HG02973 (cell line): ENCODE measurements at regions not wholly inside any gene's neighbourhood (a gene's known extent, or its start where the extent isn't known, plus 50 kb on each side); places are given as distances from the start of the nearest gene placed in this dataset.

Experiments used
- ATAC-seq: cut with Tn5 transposase; IDR thresholded peaks from one replicate; pipeline ENCODE4 v1.9.1; 2021; ENCODE audit warnings: moderate library complexity; ENCODE audit not compliant: unreplicated experiment

DNA sequence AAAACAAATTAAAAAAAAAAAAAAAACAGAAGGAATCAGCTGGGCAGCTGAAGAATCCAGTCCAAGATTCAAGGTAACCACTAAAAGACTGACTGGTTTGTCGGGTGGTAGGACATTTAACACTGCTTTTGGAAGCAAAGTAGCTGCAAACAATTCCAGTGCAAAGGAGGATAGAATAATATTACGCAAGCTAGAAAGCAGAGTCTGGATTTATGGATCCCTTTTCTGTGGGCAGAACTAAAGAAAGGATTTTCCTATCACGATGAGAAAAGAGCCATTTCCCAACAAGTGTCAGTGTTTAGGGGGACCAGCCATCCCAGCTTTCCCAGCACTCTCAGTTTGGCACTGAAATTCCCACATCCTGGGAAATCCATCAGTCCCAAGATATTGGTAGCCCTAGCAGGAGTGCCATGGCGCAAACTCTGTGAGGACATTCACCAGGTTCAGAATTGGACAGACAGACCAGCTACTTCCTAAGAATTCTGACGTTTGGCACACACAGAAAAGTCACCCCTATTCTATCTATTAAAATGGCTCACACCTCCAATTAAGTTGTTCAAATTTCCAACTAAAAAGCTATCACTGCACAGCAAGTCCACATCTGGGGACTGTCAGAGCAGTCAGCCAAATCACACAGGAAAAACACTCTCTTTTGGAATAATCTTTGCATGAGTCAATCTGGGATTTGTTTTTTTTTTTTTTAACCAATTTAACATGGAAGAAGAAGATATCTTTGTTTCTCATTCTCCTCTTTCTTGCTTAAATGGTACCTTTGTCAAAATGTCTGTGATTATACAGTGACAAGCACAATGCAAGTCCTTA lies 356.8 kb upstream of the ARID1B start:
- no peak for ATAC-seq

DNA sequence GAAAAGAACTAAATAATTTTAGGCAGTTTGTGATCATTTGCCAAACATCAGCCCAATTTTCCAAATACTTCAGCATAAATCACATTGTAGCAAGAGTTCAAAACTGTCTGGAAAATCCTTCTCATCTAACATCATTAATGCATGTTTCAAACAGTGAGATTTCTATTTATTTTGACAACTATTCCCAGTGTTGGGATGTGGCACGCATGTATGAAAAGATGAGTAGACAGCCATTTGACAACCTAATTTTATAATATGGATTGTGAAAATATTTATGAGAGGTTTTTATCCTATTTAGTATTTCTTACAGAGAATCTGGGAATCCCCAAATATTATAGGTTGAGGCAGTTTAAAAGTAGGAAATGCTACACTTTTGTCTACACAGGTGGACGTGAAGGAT lies 357.6 kb upstream of the ARID1B start:
- no peak for ATAC-seq

DNA sequence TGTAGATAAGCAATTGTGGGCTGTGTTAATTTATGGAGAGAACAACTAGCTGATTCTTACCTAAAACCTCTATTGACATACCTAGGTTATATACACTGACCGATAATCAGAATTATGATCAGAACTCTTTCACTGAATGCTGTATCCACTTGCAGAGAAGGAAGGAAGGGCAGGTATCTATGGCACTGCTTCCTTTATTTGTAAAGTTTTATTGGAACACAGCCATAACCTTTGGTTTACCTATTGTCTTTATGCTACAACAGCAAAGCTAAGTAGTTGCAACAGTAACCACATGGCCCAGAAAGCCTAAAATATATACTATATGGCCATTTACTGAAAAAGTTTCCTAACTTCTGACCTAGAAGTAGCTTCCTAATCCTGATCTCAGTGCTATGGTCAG lies 358.9 kb upstream of the ARID1B start:
- ATAC-seq: no peak

DNA sequence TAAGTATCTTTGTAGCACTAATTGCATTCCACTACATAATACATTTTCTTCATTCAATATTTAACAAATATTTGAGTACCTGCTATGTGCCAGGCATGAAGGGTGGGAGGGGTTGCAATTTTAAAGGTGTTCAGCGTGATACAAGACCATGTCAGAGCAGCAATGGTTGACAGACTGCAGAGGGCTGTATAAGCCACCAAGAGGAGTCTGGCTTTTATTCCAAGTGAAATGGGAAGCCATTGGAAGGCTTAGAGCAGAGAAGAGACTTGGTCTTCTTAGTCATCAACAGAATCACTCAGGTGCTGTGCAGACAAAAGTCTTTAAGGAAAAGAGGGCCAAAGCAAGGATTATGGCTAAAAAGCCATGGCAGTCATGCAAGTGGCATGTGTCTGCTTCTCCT lies 360.8 kb upstream of the ARID1B start:
- no peak for ATAC-seq

DNA sequence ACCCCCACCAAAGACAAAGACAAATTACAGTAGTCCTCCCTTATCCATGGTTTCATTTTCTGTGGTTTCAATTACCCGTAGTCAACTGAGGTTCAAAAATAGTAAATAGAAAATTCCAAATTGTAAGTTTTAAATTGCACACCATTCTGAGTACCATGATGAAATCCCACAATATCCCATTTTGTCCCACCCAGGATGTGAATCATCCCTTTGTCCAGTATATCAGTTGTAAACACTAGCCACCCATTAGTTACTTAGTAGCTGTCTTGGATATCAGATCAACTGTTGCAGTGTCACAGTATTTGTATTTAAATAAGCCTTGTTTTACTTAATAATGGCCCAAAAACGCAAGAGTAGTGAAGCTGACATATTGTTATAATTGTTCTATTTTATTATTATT lies 364.0 kb upstream of the ARID1B start:
- ATAC-seq: no peak

DNA sequence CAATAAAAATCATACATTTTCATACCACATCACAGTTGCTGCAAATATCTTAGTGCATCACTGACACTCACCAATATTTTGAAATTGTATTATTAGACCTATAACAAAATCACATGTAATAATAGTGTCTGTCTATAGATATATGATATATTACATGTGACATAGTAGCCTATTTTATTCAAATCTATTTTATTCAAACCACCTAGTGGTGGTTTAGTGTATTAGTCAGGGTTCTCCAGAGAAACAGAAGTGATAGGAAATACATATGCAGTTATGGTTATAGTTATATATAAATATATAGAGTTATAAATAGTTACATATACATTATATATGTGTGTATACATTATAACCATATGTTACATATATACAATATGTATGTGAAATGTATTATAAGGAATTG lies 366.5 kb upstream of the ARID1B start:
- ATAC-seq: no peak

DNA sequence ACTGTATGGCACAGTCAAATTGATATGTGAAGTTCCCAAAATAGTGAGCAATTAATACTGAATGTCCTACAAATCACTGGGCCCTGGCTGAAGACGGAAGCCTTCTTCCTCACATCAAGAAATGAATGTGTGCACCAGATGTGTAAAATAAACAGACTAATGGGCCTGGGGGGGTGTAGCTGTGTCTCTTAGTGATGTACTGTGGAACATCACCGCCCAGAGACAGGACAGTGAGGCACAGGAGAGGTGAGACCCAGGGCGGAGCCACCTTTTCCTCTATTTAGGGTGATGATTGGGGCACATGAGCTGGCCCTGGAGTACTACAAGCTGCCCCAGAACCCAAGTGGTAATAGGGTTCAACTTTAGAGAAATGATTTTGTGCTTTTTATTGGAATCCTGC lies 368.5 kb upstream of the ARID1B start:
- no peak for ATAC-seq

DNA sequence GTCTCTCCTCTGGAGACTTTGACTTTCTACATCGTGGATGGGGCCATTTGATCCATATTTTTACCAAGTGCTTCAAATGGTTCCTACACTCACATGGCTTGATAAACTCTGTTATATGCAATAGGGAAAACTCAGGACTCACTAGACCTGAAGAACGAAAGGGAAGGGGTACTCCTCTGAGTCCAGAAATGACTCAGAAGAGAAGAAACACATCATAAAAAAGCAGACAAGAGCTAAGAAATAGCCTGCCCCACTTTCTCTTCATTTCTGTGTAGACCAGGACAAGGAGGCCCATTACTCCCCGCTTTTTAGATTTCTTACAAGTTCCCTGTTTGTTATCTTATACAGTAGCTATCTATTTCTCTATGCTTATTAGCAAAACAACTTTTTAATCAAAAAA lies 369.8 kb upstream of the ARID1B start:
- ATAC-seq: no peak

DNA sequence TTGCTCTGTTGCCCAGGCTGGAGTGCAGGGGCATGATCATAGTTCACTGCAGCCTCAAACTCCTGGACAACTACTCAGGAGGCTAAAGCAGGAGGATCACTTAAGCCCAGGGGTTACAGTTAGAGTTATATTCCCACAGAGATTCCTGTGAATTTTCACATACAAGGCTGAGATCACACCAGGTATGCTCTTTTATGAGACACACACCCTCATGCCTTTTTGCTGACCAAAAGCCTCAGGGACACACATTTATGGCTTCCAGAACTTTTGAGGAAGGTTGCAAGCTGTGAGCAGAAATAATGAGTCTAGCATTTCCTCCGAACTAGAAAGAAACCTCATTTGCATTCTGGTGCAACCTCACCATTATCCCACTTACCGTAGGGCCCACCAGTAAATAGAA lies 370.5 kb upstream of the ARID1B start:
- no peak for ATAC-seq

DNA sequence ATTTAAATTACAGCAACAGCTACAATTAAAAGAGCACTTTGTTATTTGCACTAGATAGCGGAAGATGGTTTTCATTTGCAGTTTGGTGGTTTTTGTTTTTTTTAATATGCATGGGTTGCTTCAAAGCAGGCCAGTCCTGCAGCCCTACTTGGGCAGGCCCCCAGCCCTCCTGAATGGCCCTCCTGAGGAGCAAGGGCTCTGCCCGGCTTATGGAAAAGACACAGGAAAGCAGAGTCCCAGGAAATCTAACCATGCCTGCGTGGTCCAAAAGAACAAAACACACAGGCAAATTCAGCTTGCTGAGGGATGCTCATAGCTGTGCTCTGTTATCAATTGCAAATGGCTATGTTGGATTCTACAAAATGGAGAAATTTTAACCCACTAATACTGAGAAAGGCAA lies 371.1 kb upstream of the ARID1B start:
- ATAC-seq: no peak

DNA sequence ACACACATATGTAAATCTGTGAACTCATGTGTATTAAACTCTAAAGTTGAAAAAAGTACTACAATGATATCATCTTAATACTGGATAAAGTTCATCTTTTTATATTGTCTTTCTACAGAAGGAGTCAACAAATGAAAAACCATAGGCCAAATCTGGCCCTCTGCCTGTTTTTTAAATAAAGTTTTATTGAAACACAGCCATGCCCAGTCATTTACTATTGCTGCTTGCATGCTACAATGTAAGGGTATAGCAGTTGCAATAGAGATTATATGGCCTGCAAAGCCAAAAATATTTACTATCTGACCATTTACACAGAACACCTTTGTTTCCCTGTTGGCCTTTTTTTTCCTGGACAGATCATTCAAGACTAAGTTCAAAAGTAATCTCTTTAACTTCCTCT lies 374.6 kb upstream of the ARID1B start:
- no peak for ATAC-seq

DNA sequence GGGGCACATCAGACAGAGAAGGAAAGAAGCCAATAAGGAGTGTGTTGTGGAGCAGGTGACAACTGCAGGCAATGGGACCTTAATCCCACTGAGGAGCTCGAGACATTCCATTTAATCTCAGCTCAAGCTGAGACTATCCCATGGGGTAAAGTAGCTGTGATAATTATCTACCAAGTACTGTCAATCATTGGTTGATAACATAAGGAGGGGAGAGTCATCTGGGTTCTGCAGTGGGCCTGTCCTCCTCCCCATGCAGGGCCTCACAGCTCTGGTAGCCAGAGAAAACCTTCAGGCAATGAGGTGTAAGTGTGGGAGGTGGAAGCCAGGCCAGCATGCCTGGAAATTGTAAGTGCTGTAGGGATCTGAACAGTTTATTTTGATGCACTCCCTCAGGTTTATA lies 375.0 kb upstream of the ARID1B start:
- no peak for ATAC-seq

DNA sequence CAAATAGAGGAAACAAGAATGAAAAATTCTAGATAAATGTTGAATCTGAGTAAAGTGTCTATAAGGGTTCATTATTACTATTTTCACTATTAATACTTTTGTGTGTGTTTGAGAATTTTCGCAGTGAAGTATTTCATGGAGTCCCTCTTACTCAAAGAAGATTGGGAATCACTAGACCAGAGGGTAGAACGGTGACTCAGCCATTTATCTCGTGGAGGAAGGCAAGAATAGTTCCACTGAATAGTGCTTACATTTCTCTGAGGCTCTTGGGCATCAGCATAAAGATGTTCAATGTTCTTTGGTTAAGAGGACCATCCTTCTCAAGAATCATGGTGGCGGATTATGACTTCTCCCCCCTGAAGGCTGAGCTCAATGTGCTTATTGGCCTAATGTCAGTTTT lies 376.7 kb upstream of the ARID1B start:
- ATAC-seq: no peak

DNA sequence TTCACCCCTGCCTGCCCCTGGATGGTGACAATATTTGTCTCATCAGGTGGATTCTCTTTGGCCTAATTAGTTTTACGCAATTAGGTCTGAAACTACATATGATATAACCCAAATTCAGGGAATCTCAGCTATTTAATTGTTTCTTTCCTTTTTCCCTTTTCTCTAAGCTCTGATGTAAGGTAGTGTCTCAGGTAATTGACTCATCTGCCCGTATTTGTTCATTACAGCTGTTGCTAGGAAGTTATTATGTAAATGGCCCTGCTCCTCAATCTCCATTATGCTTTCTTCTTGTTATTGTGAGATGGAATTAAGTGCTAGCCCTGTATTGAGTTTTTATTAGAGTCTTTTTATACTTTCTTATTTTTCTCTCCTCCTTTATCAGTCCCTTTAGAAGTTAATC lies 378.2 kb upstream of the ARID1B start:
- no peak for ATAC-seq

DNA sequence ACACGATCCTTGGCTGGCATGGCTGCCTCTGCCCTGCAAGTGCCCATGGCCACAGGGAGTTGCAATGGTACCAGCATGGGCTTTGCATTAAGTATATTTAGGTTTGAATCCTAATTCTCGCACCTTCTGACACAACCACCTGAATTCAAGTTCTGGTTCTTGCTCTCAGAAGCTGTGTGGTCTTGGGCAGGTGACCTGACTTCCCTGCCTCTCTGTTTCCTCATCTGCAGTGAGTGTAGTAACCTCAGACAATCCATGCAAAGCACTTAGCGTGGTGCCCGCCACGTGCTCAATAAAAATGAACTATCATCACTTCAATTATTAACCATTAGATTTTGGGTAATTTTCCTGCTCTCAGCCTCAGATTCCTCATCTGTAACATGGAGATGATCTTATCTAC lies 378.8 kb upstream of the ARID1B start:
- no peak for ATAC-seq

DNA sequence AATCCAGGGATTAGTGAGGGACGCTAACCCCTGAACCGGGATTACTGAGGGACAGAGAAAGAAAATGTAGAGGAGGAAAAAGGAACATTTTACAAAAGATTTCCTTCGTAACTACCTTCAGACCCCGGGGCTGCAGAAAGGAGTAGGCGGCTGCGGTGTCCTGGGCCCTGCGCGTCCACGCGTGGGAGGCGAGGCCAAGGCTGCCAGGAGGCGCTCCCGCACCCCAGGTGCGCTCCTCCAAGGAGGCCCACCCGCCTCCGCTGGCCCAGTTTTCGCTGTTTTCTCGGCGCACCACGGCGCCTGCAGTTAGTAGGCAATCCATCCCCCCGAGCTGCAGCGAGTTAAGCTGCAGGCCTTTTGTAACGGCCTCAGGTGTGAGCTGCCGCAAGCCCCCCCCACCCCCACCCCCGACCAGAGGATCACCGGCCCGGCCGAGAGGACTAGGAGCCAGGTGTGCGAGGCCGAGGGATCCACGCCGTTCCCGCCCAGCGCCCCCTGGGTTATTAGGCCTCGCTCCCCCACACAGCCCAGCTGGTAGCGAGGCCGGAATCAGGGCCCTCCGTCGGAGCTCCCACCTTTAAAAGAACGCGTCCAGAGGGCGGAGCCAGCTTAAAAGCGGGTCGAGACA lies 380.3 kb upstream of the ARID1B start:
- ATAC-seq: no peak

DNA sequence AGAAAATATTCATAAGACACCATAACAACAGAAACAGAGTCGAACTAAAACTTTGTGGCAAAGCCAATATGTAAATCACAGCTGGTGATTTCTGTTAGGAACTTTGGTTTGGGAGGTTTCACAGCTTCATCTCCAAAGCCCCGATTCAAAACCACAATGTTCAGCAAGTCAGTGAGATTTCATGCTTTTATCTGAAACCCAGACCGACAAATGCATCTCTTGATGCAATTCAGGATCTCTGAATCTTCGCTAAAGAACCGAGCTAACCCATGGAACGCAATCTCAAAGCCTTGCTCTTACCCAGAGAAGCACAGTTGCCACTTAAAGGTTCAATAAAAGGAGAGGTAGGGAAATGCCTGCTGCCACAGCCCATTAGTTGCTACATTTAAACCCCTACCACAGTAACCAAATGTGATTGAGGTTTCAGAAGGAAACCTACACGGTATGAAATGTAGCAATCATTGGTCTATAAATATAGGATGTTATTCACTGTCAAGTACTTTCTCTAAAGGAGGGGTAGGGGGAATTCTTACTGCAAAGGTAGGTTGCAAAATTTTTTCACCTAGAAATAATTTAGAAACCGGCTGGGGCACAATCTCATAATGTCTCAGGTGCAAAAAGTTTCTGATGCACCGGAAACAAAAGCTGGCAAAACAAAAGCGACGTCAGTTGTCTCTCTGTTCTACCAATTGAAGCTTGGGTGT lies 381.0 kb upstream of the ARID1B start:
- ATAC-seq: peak; percentile 55

DNA sequence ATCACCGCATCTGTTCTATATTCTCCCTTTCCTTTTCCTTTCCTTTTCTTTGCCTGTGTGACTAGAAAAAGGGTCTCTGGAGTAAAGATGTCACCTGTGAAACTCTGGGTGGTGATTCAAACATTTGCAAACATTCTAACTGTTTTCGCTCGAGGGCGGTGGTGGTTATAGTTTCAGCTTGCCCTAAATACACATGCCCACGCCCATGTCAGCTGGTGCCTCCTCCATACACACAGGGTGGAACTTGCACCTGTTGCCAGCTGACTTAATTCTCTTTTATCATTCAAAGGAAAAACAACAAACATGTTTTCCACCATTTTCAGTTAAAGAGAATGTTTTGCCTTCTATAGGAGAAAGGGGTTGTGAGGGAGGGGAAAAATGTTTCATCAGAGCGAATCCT lies 381.9 kb upstream of the ARID1B start:
- ATAC-seq: no peak

DNA sequence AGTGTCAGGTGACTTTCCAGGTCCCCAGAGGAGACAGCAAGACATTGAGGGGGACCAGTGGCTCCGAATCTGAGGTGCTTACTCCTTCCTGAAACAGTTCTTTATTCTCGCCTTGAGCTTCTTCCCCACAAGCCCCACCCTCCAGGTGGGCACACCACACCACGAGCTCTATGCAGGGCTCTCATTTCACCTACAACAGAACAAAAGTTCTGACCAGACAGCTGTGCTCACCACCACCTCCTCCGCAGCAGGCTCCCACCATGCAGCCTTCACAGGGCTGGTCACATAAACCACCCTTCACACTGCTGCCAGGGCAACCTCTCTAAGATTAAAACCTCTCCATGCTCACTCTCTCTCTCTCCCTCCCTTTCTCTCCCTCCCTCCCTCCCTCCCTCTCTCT lies 384.5 kb upstream of the ARID1B start:
- ATAC-seq: no peak

DNA sequence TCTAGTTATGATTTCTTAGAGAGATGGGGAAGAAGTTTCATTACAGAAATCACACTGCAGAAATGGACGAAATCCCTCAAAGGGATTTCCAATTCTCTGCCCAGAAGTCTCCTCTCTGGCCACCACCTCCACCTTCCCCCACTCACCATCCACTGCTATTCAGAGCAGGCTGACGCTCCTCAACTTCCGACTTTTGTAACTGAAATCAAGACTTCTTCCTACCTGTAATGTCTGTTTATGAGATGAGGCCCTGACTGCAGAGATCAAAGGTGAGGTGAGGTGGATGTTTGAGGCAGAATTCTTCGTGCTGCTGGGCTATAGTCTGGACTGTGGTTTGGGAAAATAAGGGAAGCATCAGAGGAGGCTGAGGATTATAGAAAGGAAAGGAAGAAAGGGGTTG lies 385.2 kb upstream of the ARID1B start:
- ATAC-seq: no peak

DNA sequence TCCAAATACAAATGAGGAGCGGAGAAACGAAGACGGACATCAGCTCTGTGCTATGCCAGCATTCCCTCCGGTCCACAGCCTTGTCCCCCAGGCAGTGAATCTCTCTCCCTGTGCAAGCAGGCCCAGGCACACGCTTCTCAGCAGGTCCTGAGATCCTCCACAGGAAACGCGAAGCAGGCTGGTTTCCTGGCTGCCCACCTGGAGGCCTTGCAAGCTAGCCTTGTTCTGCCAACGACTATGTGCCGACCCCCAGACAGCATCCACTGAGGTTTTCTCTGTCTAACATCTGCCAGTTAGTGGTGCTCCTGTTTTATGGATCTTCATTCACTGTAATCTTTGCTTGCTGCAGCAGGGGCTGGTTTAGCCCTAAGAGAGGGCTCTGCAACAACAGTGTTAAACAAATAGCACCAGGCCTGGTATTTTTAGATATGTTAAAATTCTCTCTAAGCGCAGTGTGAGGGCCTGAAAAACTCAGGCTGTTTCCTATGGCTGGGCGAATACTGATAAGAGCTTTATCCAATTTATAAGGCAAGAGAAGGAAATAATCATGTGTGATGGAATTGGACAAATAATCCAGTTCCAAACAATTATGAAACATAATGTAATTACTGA lies 386.0 kb upstream of the ARID1B start:
- no peak for ATAC-seq

DNA sequence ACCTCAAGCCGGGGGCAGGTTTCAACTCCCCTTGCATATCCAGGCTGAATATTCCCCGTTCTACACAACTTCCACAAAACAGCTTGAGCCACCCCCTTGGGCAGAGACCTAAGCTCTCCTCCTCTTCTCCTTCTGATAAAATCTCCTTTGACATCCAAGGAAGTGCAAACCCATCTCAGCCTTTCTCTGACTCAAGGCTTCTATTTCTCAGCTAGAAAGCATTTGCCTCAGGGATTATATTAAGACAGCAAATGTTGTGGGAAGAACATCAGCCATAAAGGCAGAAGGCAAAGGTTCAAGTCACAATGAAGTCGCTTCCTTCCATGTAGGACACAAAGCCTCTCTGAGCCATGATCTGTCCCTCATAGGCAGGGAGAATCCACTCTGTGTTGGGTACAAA lies 386.6 kb upstream of the ARID1B start:
- no peak for ATAC-seq
